ENCODE measurements at regions not wholly inside any gene's neighbourhood (a gene's known extent, or its start where the extent isn't known, plus 50 kb on each side); places are given as distances from the start of the nearest gene placed in this dataset.

DNA sequence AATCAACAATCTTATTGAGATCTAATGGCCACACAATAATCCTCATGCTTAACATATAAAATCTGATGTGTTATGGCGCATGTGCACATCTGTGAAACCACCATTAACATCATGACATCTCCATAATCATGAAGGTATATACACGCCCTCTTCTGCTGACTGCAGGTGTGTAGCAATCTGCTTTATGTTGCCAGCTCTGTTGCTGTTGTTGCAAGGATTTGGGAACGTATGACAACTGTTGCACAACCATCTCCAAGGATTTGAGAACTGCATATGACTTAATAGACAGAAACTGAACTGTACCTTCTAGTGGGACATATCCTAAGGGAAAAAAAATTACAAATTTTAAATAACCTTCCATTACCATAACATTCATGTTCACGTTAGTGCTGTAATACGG lies 243.5 kb upstream of the HSFY2 start:
- no peak for DNase-seq (ENCODE audit: low spot score)
- TF ChIP-seq, protein P1, sequence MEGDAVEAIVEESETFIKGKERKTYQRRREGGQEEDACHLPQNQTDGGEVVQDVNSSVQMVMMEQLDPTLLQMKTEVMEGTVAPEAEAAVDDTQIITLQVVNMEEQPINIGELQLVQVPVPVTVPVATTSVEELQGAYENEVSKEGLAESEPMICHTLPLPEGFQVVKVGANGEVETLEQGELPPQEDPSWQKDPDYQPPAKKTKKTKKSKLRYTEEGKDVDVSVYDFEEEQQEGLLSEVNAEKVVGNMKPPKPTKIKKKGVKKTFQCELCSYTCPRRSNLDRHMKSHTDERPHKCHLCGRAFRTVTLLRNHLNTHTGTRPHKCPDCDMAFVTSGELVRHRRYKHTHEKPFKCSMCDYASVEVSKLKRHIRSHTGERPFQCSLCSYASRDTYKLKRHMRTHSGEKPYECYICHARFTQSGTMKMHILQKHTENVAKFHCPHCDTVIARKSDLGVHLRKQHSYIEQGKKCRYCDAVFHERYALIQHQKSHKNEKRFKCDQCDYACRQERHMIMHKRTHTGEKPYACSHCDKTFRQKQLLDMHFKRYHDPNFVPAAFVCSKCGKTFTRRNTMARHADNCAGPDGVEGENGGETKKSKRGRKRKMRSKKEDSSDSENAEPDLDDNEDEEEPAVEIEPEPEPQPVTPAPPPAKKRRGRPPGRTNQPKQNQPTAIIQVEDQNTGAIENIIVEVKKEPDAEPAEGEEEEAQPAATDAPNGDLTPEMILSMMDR (IDR thresholded peaks at IDR 0.05; ENCODE audit: extremely low read depth, missing control alignments): no peak

DNA sequence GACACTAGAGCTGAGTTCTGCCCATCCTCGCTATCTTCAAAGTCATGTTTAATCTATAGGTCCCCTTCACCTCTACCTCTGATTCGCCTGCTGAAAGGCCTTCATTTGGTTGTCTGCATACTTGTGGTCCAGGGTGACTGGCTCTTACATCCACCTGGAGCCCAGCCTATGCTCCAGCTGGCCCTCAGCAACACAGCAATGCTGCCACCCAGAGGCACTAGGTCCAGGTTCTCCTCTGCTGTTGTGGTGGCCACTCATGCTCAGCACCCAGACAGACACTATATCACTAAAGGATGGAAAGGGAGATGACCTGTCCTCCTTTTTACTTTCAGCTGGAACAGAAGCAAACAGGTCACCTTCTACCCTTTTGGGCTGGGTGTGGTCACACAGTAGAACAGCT lies 242.3 kb upstream of the HSFY2 start:
- DNase-seq (ENCODE audit: low spot score): no peak
- TF ChIP-seq, protein P1 (IDR thresholded peaks at IDR 0.05; ENCODE audit: extremely low read depth, missing control alignments): no peak

DNA sequence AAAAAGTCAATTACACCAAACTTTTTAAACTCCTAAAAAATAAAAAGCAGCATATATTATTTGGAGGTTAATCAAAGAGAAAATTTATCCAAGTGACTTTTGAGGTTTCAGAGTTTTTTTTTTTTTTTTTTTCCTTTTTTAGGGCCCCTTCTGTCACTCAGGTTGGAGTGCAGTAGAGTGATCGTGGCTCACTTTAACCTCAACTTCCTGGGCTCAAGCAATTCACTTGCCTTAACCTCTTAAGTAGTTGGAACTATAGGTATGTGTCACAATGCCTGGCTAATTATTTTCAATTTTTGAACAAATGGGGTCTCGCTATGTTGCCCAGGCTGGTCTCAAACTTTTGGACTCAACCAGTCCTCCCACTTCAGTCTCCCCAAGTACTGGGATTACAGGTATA lies 241.7 kb upstream of the HSFY2 start:
- TF ChIP-seq, protein P1 (IDR thresholded peaks at IDR 0.05; ENCODE audit: extremely low read depth, missing control alignments): no peak
- DNase-seq (ENCODE audit: low spot score): no peak

DNA sequence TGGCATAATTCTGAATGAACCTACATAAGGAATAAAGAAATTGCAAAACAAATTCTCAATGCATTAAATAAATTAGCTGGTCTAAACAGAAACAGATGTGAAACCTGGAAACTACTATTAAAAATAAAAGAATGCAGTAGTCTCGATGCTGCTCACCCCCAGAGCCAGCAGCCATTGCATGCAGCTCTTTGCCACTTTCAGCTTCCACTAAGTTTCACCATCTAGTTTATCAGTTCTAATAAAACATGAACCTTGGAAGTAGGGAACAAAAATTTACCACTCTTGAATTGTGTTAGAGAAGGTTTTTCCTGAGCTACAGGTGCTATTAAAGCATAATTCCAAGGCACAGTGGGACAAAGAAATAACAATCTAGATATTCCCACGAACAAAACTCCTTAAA lies 239.4 kb upstream of the HSFY2 start:
- TF ChIP-seq, protein P1 (IDR thresholded peaks at IDR 0.05; ENCODE audit: extremely low read depth, missing control alignments): no peak
- no peak for DNase-seq (ENCODE audit: low spot score)

DNA sequence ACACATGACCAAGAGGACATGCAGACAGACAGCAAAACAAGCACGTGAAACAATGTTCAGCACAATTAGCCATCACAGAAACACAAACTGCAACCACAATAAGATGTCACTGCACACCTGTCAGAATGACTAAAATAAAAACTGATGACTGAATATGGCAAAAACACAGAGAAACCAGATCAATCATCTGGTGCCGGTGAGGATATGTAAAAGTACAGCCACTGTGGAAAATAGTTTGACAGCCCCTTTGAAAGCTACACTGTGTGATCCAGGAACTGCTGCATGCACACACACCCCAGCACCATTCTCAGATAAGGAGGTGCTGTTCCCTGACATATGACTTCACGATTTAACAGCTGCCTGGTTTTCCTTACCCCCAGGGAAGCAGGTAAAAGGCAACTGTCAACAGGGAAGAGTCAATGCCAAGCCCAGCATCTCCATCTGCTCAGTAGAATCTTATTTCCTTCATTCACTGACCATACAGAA lies 238.1 kb upstream of the HSFY2 start:
- no peak for DNase-seq (ENCODE audit: low spot score)
- TF ChIP-seq, protein P1 (IDR thresholded peaks at IDR 0.05; ENCODE audit: extremely low read depth, missing control alignments): no peak

DNA sequence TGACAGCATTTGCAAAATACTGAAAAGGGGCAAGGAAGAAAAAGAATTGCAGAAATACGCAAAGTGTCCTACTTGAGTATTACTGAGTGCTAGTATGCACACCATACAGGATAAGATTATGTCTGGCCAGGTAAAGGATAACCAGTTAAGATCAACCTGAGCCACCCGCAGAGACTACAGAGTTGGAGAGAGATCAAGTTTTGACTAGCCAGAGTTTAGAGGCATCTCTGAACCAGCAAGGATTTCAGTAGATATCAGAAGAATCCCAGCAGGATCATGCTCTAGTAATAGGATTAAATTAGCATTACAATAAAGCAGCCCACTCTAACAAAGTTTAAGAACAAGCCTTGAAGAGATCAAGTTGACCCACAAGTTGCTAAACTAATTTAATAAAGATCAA lies 232.7 kb upstream of the HSFY2 start:
- TF ChIP-seq, protein P1 (IDR thresholded peaks at IDR 0.05; ENCODE audit: extremely low read depth, missing control alignments): no peak
- no peak for DNase-seq (ENCODE audit: low spot score)

DNA sequence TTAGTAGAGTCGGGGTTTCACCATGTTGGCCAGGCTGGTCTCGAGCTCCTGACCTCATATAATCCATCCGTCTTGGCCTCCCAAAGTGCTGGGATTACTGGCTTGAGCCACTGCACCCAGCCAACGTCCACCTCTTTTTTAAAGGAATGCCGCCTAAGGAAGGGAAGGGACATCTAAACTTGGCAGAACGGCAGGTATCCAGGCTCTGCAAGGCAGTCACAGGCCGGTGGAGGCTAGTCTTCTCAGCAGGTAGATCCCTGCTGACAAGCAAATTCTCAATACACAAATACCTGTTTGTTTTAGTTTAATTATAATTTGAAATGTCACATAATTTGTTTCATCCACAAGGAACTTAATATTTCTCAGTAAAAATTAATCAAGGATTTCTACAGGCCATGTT lies 232.0 kb upstream of the HSFY2 start:
- TF ChIP-seq, protein P1 (IDR thresholded peaks at IDR 0.05; ENCODE audit: extremely low read depth, missing control alignments): no peak
- no peak for DNase-seq (ENCODE audit: low spot score)

All from GM20000 (cell line).